ENCODE measurements at regions not wholly inside any gene's neighbourhood (a gene's known extent, or its start where the extent isn't known, plus 50 kb on each side); places are given as distances from the start of the nearest gene placed in this dataset.

- peak; percentile 77 for DNase-seq
Observed at GRCh38 chr17:81345228-81346089, 49.8 kb upstream of the BAHCC1 start.

Measured in NCI-H2171 treated with DMSO at 0.1 percent for 48 hours (cell line).